GOT3 (cell line): ENCODE measurements at regions not wholly inside any gene's neighbourhood (a gene's known extent, or its start where the extent isn't known, plus 50 kb on each side); places are given as distances from the start of the nearest gene placed in this dataset.

Source experiments
- DNase-seq: peaks from one replicate; lab custom pipeline; 2025; ENCODE audit warnings: mixed read lengths; lab: John Stamatoyannopoulos, UW

DNA sequence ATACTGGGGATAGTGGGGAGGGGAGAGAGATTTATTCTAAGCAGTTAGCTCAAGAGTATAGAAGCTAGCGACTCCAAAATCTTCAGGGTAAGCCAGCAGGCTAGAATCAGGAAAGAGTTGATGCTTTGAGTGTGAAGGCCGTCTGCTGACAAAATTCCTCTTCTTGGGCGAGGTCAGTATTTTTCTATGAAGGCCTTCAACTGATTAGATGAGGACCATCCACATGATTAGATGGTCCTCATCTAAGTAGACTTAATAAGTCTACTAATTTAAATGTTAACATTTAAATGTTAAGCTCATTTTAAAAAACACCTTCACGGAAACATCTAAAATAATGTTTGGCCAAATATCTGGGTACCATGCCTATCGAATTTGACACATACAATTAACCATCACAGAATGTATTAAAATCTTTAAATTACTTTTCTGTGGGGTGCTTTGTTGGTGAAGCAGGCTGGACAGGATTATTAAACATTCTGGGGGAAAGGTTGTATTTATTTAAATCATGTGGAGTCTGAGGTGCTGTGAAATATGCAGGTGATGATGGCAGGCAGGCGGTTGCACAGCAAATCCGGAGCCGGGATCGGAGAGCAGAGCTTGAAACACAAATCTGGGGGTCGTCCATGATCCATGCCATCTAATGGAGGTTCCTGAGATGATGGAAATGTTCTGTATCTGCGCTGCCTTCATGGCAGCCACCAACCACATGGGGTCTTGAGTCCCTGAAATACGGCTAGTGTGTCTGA is 49.8 kb upstream of the ADORA2B start:
- no peak for DNase-seq
